A549 (cell line): ENCODE measurements at regions not wholly inside any gene's neighbourhood (a gene's known extent, or its start where the extent isn't known, plus 50 kb on each side); places are given as distances from the start of the nearest gene placed in this dataset.

ENCODE experiments used
- ATAC-seq, 2 experiments: fragments of 200-7000 bp in 1 of 2; fragments of >200 bp in 1 of 2; cut with Nextera tagmentation in 1 of 2; cut with Tn5 transposase in 1 of 2; 3 replicates each; pipeline versions ENCODE4 v1.8.0 to v1.9.1; 2018 to 2020; ENCODE audit warnings: mild to moderate bottlenecking in 1 of 2, moderate library complexity in 1 of 2
- CTCF ChIA-PET: fragments of 300-600 bp; sonication (Branson Sonifier 250); formaldehyde crosslinking; extraction: SDS; loops from one replicate; lab custom pipeline; 2021; ENCODE audit warnings: antibody characterized with exemption, inconsistent platforms; lab: Yijun Ruan, JAX
- POLR2A ChIA-PET: fragments of 350-600 bp; formaldehyde crosslinking; extraction: SDS; loops from one replicate; lab custom pipeline; 2021; ENCODE audit warnings: antibody characterized with exemption, inconsistent platforms; lab: Yijun Ruan, JAX
- DNase-seq, 2 experiments: peaks; one replicate each; pipeline versions ENCODE4 v3.0.0 to v3.0.0-alpha.2; 2011 to 2016; ENCODE audit warnings: low read depth in 1 of 2, low spot score in 1 of 2
- FAIRE-seq: peaks from 2 replicates; lab custom pipeline; 2011; peaks lifted over from hg19 to GRCh38; lab: Jason Lieb, UNC
- H3K27ac ChIP-seq, 2 experiments: fragments of >200 bp; sonication (Bioruptor Twin); formaldehyde crosslinking; 3 replicates each; pipeline ENCODE4 v1.5.1; 2016 to 2017
- H3K4me1 ChIP-seq: fragments of >200 bp; sonication (Bioruptor Twin); formaldehyde crosslinking; 3 replicates; pipeline ENCODE4 v1.6.1; 2016
- H3K4me2 ChIP-seq: fragments of >200 bp; sonication (Bioruptor Twin); formaldehyde crosslinking; 3 replicates; pipeline ENCODE4 v1.6.1; 2016
- H3K4me3 ChIP-seq: fragments of >200 bp; sonication (Bioruptor Twin); formaldehyde crosslinking; 3 replicates; pipeline ENCODE4 v1.5.1; 2016
- H3K9me3 ChIP-seq: fragments of >200 bp; sonication (Bioruptor Twin); formaldehyde crosslinking; 3 replicates; pipeline ENCODE4 v1.6.1; 2016
- BCL3 ChIP-seq: fragments of >200 bp; sonication (Bioruptor Twin); formaldehyde crosslinking; IDR thresholded peaks from 3 replicates; pipeline ENCODE4 v1.6.1; 2016
- CBX8 ChIP-seq: fragments of 200-600 bp; sonication (generic); IDR thresholded peaks from 2 replicates; pipeline ENCODE4 v1.6.1; 2016
- E2F6 ChIP-seq: IDR thresholded peaks from 2 replicates; pipeline ENCODE4 v1.6.1; 2012; ENCODE audit warnings: low read depth, borderline replicate concordance
- ELK1 ChIP-seq: fragments of 150-350 bp; IDR thresholded peaks from 2 replicates; pipeline ENCODE4 v1.6.1; 2014; ENCODE audit warnings: low read depth, mild to moderate bottlenecking, low read length
- FOSL2 ChIP-seq, 2 experiments: fragments of 450-650 bp in 1 of 2; fragments of >200 bp in 1 of 2; sonication (Bioruptor Twin) in 1 of 2; formaldehyde crosslinking; IDR thresholded peaks; 2 replicates each; pipeline versions ENCODE4 v1.5.0 to v1.6.1; 2016 to 2020; ENCODE audit warnings: mild to moderate bottlenecking in 1 of 2, moderate library complexity in 1 of 2
- GATA3 ChIP-seq: IDR thresholded peaks from 2 replicates; pipeline ENCODE4 v1.6.1; 2012; ENCODE audit warnings: borderline replicate concordance
- HES2 ChIP-seq: fragments of >200 bp; sonication (Bioruptor Twin); formaldehyde crosslinking; IDR thresholded peaks from 2 replicates; pipeline ENCODE4 v1.6.1; 2016
- PBX3 ChIP-seq: IDR thresholded peaks from 2 replicates; pipeline ENCODE4 v1.6.1; 2012
- PHF8 ChIP-seq: fragments of 200-600 bp; sonication (generic); IDR thresholded peaks from 2 replicates; pipeline ENCODE4 v1.6.1; 2016; ENCODE audit warnings: low read depth, mild to moderate bottlenecking, antibody characterized with exemption, moderate library complexity, borderline replicate concordance
- POLR2A ChIP-seq: IDR thresholded peaks from 2 replicates; pipeline ENCODE4 v1.6.1; 2012; ENCODE audit warnings: mild to moderate bottlenecking, low read length
- RARB ChIP-seq: fragments of 250-450 bp; sonication (Bioruptor Pico); IDR thresholded peaks from 2 replicates; pipeline ENCODE4 v1.8.0; 2021; ENCODE audit warnings: mild to moderate bottlenecking, moderate library complexity
- REST ChIP-seq: fragments of 200-600 bp; sonication (generic); IDR thresholded peaks from 2 replicates; pipeline ENCODE4 v1.6.1; 2016; ENCODE audit warnings: antibody characterized with exemption, mild to moderate bottlenecking, moderate library complexity
- RNF2 ChIP-seq: fragments of 200-600 bp; sonication (generic); IDR thresholded peaks from 2 replicates; pipeline ENCODE4 v1.6.1; 2016; ENCODE audit warnings: low read depth, mild to moderate bottlenecking, antibody characterized with exemption, moderate library complexity, borderline replicate concordance
- SMC3 ChIP-seq: fragments of >200 bp; sonication (Bioruptor Twin); formaldehyde crosslinking; IDR thresholded peaks from 3 replicates; pipeline ENCODE4 v1.6.1; 2018; ENCODE audit warnings: inconsistent platforms
- TFCP2L1 ChIP-seq: fragments of 250-450 bp; sonication (Bioruptor Pico); IDR thresholded peaks from 2 replicates; pipeline ENCODE4 v1.5.0; 2021; ENCODE audit warnings: mild to moderate bottlenecking
- USF2 ChIP-seq: fragments of 450-650 bp; IDR thresholded peaks from 2 replicates; pipeline ENCODE4 v1.6.1; 2014; ENCODE audit warnings: antibody characterized with exemption
- ZC3H11A ChIP-seq: fragments of 450-650 bp; IDR thresholded peaks from 2 replicates; pipeline ENCODE4 v1.6.1; 2014; ENCODE audit warnings: antibody characterized with exemption, mild to moderate bottlenecking
- ZNF302 ChIP-seq: fragments of 250-450 bp; sonication (Bioruptor Pico); IDR thresholded peaks from 2 replicates; pipeline ENCODE4 v1.9.0; 2021; ENCODE audit warnings: inconsistent platforms, mild to moderate bottlenecking, moderate library complexity
- ZSCAN20 ChIP-seq: fragments of 250-450 bp; sonication (Bioruptor Pico); IDR thresholded peaks from 2 replicates; pipeline ENCODE4 v1.8.0; 2022; ENCODE audit warnings: mild to moderate bottlenecking, moderate library complexity
- whole genome bisulfite sequencing: methylation state at CpG from one replicate; pipeline ENCODE4 v1.1.6; 2017; ENCODE audit errors: missing lambda C conversion rate; 5-methylcytosine and 5-hydroxymethylcytosine counted together

- no peak for FAIRE-seq
Observed at GRCh38 chr1:162966613-162967012, 102.5 kb upstream of the RGS4 start.

More at GRCh38 chr1:162966613-162967012, 102.5 kb upstream of the RGS4 start:
- Histone ChIP-seq H3K4me2 (no peak overlapping the region), H3K27ac (no peak overlapping the region), H3K4me1 (no peaks in the 10 kb centered on the region), H3K4me3 (no peak overlapping the region), H3K9me3 (no peaks in the 10 kb centered on the region)
- ATAC-seq (no peak), DNase-seq (no peak)
- 0% methylated on average over 1 of the region's 1 CpG for WGBS
- ChIA-PET POLR2A (no interaction called here), CTCF (no interaction called here)
- no peak for TF ChIP-seq RARB (CRISPR knock-in tag)
- no peak for TF ChIP-seq TFCP2L1 (CRISPR knock-in tag)
- no peak for TF ChIP-seq ELK1
- TF ChIP-seq USF2: no peak
- no peak for TF ChIP-seq REST
- TF ChIP-seq BCL3: no peak
- no peak for TF ChIP-seq PBX3
- no peak for TF ChIP-seq CBX8
- no peak for TF ChIP-seq POLR2A
- no peak for TF ChIP-seq FOSL2 (IDR thresholded peaks at IDR 0.05)
- TF ChIP-seq FOSL2 (CRISPR knock-in tag; IDR thresholded peaks at IDR 0.05): no peak
- TF ChIP-seq RNF2: no peak
- TF ChIP-seq SMC3: no peak
- no peak for TF ChIP-seq ZC3H11A
- no peak for TF ChIP-seq HES2
- TF ChIP-seq ZSCAN20 (CRISPR knock-in tag): no peak
- TF ChIP-seq GATA3: no peak
- TF ChIP-seq PHF8: no peak
- no peak for TF ChIP-seq ZNF302 (CRISPR knock-in tag)
- no peak for TF ChIP-seq E2F6
